PC-3 (cell line): ENCODE measurements at regions not wholly inside any gene's neighbourhood (a gene's known extent, or its start where the extent isn't known, plus 50 kb on each side); places are given as distances from the start of the nearest gene placed in this dataset.
"Not testable (repeated sequence)": the region's sequence is repeated elsewhere in the genome, so short reads cannot be mapped to it uniquely, and the experiment has no call there.

Source experiments
- ATAC-seq: fragments of 200-7000 bp; cut with Tn5 transposase; 2 replicates; pipeline ENCODE4 v1.9.1; 2020; ENCODE audit warnings: mild to moderate bottlenecking, moderate library complexity
- BruUV-seq: library from RNA; stranded (reverse); fragments of 400-500 nt; replicated peaks from 2 replicates; lab custom pipeline; 2021; lab: Mats Ljungman, UMichigan
- CTCF ChIA-PET: fragments of 300-600 bp; sonication (Branson Sonifier 250); formaldehyde crosslinking; loops from one replicate; lab custom pipeline; 2022; ENCODE audit warnings: antibody characterized with exemption; lab: Charles Lee
- POLR2A ChIA-PET: fragments of 300-600 bp; sonication (Branson Sonifier 250); formaldehyde crosslinking; loops from one replicate; lab custom pipeline; 2022; ENCODE audit warnings: antibody characterized with exemption; ENCODE audit not compliant: unreplicated experiment; lab: Charles Lee
- DNase-seq: peaks from one replicate; pipeline ENCODE4 v3.0.0-alpha.2; 2015
- H2AFZ ChIP-seq: fragments of 300-600 bp; sonication (generic); 2 replicates; pipeline ENCODE4 v1.6.0; 2016; ENCODE audit warnings: antibody characterized with exemption, low read length
- H3F3A ChIP-seq: fragments of 300-600 bp; sonication (generic); one replicate; pipeline ENCODE4 v1.6.0; 2017; ENCODE audit warnings: antibody characterized with exemption, low read length, control low read depth, mild to moderate bottlenecking; ENCODE audit not compliant: unreplicated experiment
- H3K27ac ChIP-seq: fragments of 300-600 bp; sonication (generic); 2 replicates; pipeline ENCODE4 v1.5.1; 2016; ENCODE audit warnings: mild to moderate bottlenecking, low read length
- H3K27me3 ChIP-seq: fragments of 300-600 bp; sonication (generic); 2 replicates; pipeline ENCODE4 v1.6.1; 2016; ENCODE audit warnings: low read length, mixed read lengths
- H3K36me3 ChIP-seq: fragments of 300-600 bp; sonication (generic); 2 replicates; pipeline ENCODE4 v1.6.1; 2016; ENCODE audit warnings: low read depth, mixed run types, low read length, mixed read lengths
- H3K4me1 ChIP-seq: fragments of 300-600 bp; sonication (generic); 2 replicates; pipeline ENCODE4 v1.5.1; 2016; ENCODE audit warnings: low read length; ENCODE audit not compliant: insufficient read depth
- H3K4me2 ChIP-seq: fragments of 300-600 bp; sonication (generic); 2 replicates; pipeline ENCODE4 v1.6.0; 2016; ENCODE audit warnings: low read length
- H3K4me3 ChIP-seq: fragments of 300-600 bp; sonication (generic); 2 replicates; pipeline ENCODE4 v1.5.1; 2016; ENCODE audit warnings: mild to moderate bottlenecking, low read length, mixed read lengths
- H3K79me2 ChIP-seq: fragments of 300-600 bp; sonication (generic); 2 replicates; pipeline ENCODE4 v1.6.1; 2017; ENCODE audit warnings: low read length, mixed read lengths
- H3K9ac ChIP-seq: fragments of 300-600 bp; sonication (generic); 2 replicates; pipeline ENCODE4 v1.6.0; 2016; ENCODE audit warnings: mild to moderate bottlenecking, low read length
- H3K9me2 ChIP-seq: fragments of 300-600 bp; sonication (generic); replicated peaks from 2 replicates; pipeline ENCODE4 v1.6.1; 2016; ENCODE audit warnings: mixed run types, low read length, mixed read lengths
- H3K9me3 ChIP-seq: fragments of 300-600 bp; sonication (generic); 2 replicates; pipeline ENCODE4 v1.6.1; 2016; ENCODE audit warnings: low read length, mixed read lengths
- H4K20me1 ChIP-seq: fragments of 300-600 bp; sonication (generic); 2 replicates; pipeline ENCODE4 v1.6.1; 2016; ENCODE audit warnings: low read length, mixed read lengths
- CTCF ChIP-seq: fragments of 300-600 bp; sonication (generic); conservative IDR thresholded peaks from 2 replicates; pipeline ENCODE4 v1.5.1; 2017; ENCODE audit warnings: antibody characterized with exemption, low read depth, mild to moderate bottlenecking, low read length
- EZH2 ChIP-seq: fragments of 300-600 bp; sonication (generic); IDR thresholded peaks from one replicate; pipeline ENCODE4 v1.6.1; 2017; ENCODE audit warnings: antibody characterized with exemption, mild to moderate bottlenecking, low read length; ENCODE audit not compliant: unreplicated experiment
- EZH2phosphoT487 ChIP-seq: fragments of 300-600 bp; sonication (generic); IDR thresholded peaks from 2 replicates; pipeline ENCODE4 v1.6.1; 2018; ENCODE audit warnings: mild to moderate bottlenecking, antibody characterized with exemption, low read length, borderline replicate concordance
- intact Hi-C: fragments of 100-400 bp; cut with micrococcal nuclease; formaldehyde crosslinking; loops from 2 replicates; pipeline ENCODE4 v1.9.0; 2023

DNA sequence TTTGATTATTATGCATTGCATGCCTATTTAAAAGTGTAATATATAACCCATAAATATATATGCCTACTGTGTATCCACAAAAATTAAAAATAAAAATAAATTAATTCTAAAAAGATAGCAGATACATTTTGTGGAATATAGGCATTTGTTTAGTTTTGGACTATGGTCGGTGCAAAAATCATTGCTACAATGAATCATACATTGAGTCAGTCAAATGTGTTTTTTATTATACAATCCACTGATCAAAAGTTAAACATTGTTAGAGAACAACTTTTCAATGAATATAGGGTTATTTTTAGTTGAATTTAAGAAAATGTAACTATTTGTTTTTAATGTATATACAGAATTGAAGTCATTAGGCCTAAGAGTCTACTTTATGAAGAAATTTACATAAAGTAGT is 885.9 kb downstream of the EFNA5 start:
- intact Hi-C loops, result no loop called here
- CTCF ChIA-PET, result no interaction called here

GRCh38 chr5:106780355-106780754 is 890.4 kb downstream of the EFNA5 start:
- Histone ChIP-seq H3K79me2 (no peaks in the 10 kb centered on the region), H3K9ac (no peak overlapping the region), H4K20me1 (no peaks in the 10 kb centered on the region), H3K9me3 (no peaks in the 10 kb centered on the region), H3K27ac (no peak overlapping the region), H3F3A (no peaks in the 10 kb centered on the region), H3K4me3 (no peak overlapping the region), H3K4me1 (peaks cover 4% of the 10 kb centered on the region; the same call in 1 of the 2 replicates), H2AFZ (no peak overlapping the region), H3K27me3 (no peaks in the 10 kb centered on the region), H3K4me2 (no peak overlapping the region), H3K36me3 (no peaks in the 10 kb centered on the region), H3K9me2 (no peaks in the 10 kb centered on the region)
- DNase-seq (peak; percentile 64), ATAC-seq (peak; percentile 58)
- CTCF ChIA-PET, result no interaction called here
- TF ChIP-seq CTCF (no peak), EZH2phosphoT487 (no peak), EZH2 (no peak)
- POLR2A ChIA-PET, result no interaction called here
- intact Hi-C loops, result no loop called here
- BruUV-seq, result no TSS peak

More for the DNA sequence above, 885.9 kb downstream of the EFNA5 start:
- no peak overlapping the region for H3K4me2 ChIP-seq
- no peak overlapping the region for H2AFZ ChIP-seq
- BruUV-seq, result no TSS peak
- H3K4me3 ChIP-seq, result no peak overlapping the region
- DNase-seq (no peak), ATAC-seq (no peak)
- no peaks in the 10 kb centered on the region for H3F3A ChIP-seq
- H4K20me1 ChIP-seq, result no peaks in the 10 kb centered on the region
- no peaks in the 10 kb centered on the region for H3K9me2 ChIP-seq
- H3K79me2 ChIP-seq, result no peaks in the 10 kb centered on the region
- peaks cover 4% of the 10 kb centered on the region; the same call in 1 of the 2 replicates for H3K4me1 ChIP-seq
- no peaks in the 10 kb centered on the region for H3K36me3 ChIP-seq
- POLR2A ChIA-PET, result no interaction called here
- H3K27me3 ChIP-seq, result no peaks in the 10 kb centered on the region
- no peaks in the 10 kb centered on the region for H3K9me3 ChIP-seq
- no peak overlapping the region for H3K27ac ChIP-seq
- H3K9ac ChIP-seq, result no peak overlapping the region
- TF ChIP-seq EZH2phosphoT487, result no peak
- TF ChIP-seq CTCF, result no peak
- TF ChIP-seq EZH2, result no peak

DNA sequence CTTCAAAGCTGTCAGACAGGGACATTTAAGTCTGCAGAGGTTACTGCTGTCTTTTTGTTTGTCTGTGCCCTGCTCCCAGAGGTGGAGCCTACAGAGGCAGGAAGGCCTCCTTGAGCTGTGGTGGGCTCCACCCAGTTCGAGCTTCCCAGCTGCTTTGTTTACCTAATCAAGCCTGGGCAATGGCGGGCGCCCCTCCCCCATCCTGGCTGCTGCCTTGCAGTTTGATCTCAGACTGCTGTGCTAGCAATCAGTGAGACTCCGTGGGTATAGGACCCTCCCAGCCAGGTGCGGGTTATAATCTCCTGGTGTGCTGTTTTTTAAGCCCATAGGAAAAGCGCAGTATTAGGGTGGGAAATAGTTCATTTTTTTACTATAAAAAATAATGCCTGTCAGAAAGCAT is 894.2 kb downstream of the EFNA5 start:
- H3K4me2 ChIP-seq, H3K9ac ChIP-seq, BruUV-seq, H3K36me3 ChIP-seq, H3K9me2 ChIP-seq, H2AFZ ChIP-seq, H3K4me3 ChIP-seq, H4K20me1 ChIP-seq, H3K79me2 ChIP-seq, ATAC-seq, CTCF ChIA-PET, H3K27me3 ChIP-seq, intact Hi-C loops, H3K9me3 ChIP-seq, H3K4me1 ChIP-seq, H3K27ac ChIP-seq, POLR2A ChIA-PET, H3F3A ChIP-seq, DNase-seq: not testable (repeated sequence)
